ENCODE measurements at regions not wholly inside any gene's neighbourhood (a gene's known extent, or its start where the extent isn't known, plus 50 kb on each side); places are given as distances from the start of the nearest gene placed in this dataset.

- CTCF ChIA-PET: no interaction called here
- BruUV-seq (replicated peaks): no TSS peak
- intact Hi-C loops (cut with micrococcal nuclease; ENCODE audit: unreplicated experiment): no loop called here
These were observed 300.5 kb downstream of the SUCLG1 start for GRCh38 chr2:84158605-84159004.

GRCh38 chr2:84152462-84152861 lies 306.6 kb downstream of the SUCLG1 start:
- no peak for TF ChIP-seq POLR2AphosphoS5 (IDR thresholded peaks at IDR 0.05; ENCODE audit: low read depth, low read length)
- TF ChIP-seq SIN3A (IDR thresholded peaks at IDR 0.05; ENCODE audit: borderline replicate concordance, insufficient read depth, low read depth, low read length): no peak
- no peak for TF ChIP-seq CTCF (IDR thresholded peaks at IDR 0.05)
- no peak for TF ChIP-seq REST (IDR thresholded peaks at IDR 0.05; ENCODE audit: insufficient read depth in 1 of 2, low read depth in 2 of 2, low read length in 1 of 2)
- TF ChIP-seq TCF7L2 (IDR thresholded peaks at IDR 0.05; ENCODE audit: low read depth, low read length): no peak
- in situ Hi-C loops (cut with HindIII; ENCODE audit: low pct_unique_long_range_greater_than_20kb, low sequenced_read_pairs): no loop called here
- no peak for DNase-seq (ENCODE audit: low read depth, low spot score)
- Histone ChIP-seq H3K27ac (ENCODE audit: low read length) (no peak overlapping the region), H3K4me3 (ENCODE audit: low read depth in 2 of 2, low read length in 2 of 2) (no peak overlapping the region), H3K4me1 (ENCODE audit: control insufficient read depth, insufficient read depth, low read length) (no peaks in the 10 kb centered on the region), H3K36me3 (ENCODE audit: control insufficient read depth, insufficient read depth, low read length) (no peaks in the 10 kb centered on the region), H3K9me3 (ENCODE audit: control insufficient read depth, insufficient read depth, low read depth, low read length) (no peaks in the 10 kb centered on the region), H3K27me3 (ENCODE audit: control insufficient read depth, insufficient read depth, low read length) (no peaks in the 10 kb centered on the region)
- BruUV-seq (replicated peaks): no TSS peak
- intact Hi-C loops (cut with micrococcal nuclease; ENCODE audit: unreplicated experiment): no loop called here
- ChIA-PET CTCF (no interaction called here), POLR2A (no interaction called here)
- ATAC-seq: no peak

More at GRCh38 chr2:84158605-84159004, 300.5 kb downstream of the SUCLG1 start:
- Histone ChIP-seq H3K4me1 (ENCODE audit: control insufficient read depth, insufficient read depth, low read length) (no peaks in the 10 kb centered on the region), H3K9me3 (ENCODE audit: control insufficient read depth, insufficient read depth, low read depth, low read length) (no peaks in the 10 kb centered on the region), H3K4me3 (ENCODE audit: low read depth in 2 of 2, low read length in 2 of 2) (no peak overlapping the region), H3K27me3 (ENCODE audit: control insufficient read depth, insufficient read depth, low read length) (no peaks in the 10 kb centered on the region), H3K36me3 (ENCODE audit: control insufficient read depth, insufficient read depth, low read length) (no peaks in the 10 kb centered on the region), H3K27ac (ENCODE audit: low read length) (no peak overlapping the region)
- POLR2A ChIA-PET: no interaction called here
- DNase-seq (ENCODE audit: low read depth, low spot score): no peak
- in situ Hi-C loops (cut with HindIII; ENCODE audit: low pct_unique_long_range_greater_than_20kb, low sequenced_read_pairs): no loop called here
- TF ChIP-seq TCF7L2 (IDR thresholded peaks at IDR 0.05; ENCODE audit: low read depth, low read length) (no peak), REST (IDR thresholded peaks at IDR 0.05; ENCODE audit: insufficient read depth in 1 of 2, low read depth in 2 of 2, low read length in 1 of 2) (no peak), SIN3A (IDR thresholded peaks at IDR 0.05; ENCODE audit: borderline replicate concordance, insufficient read depth, low read depth, low read length) (no peak), POLR2AphosphoS5 (IDR thresholded peaks at IDR 0.05; ENCODE audit: low read depth, low read length) (no peak), CTCF (IDR thresholded peaks at IDR 0.05) (no peak)
- ATAC-seq: no peak

Measured in Panc1 (cell line).